GM12878 (cell line): ENCODE measurements at regions not wholly inside any gene's neighbourhood (a gene's known extent, or its start where the extent isn't known, plus 50 kb on each side); places are given as distances from the start of the nearest gene placed in this dataset.

Experiments
- ATAC-seq: fragments of 200-7000 bp; cut with Tn5 transposase; 3 replicates; pipeline ENCODE4 v1.9.1; 2020; ENCODE audit warnings: mild to moderate bottlenecking, moderate library complexity
- BruUV-seq: library from RNA; stranded (reverse); fragments of 400-500 nt; replicated peaks from 2 replicates; lab custom pipeline; 2021; lab: Mats Ljungman, UMichigan
- CTCF ChIA-PET: fragments of 300-600 bp; sonication (Branson Sonifier 250); formaldehyde crosslinking; extraction: SDS; loops from one replicate; lab custom pipeline; 2021; ENCODE audit warnings: inconsistent platforms; lab: Yijun Ruan, JAX
- POLR2A ChIA-PET: fragments of 350-600 bp; formaldehyde crosslinking; extraction: SDS; loops from one replicate; lab custom pipeline; 2021; ENCODE audit warnings: inconsistent platforms; lab: Charles Lee
- RAD21 ChIA-PET: fragments of 300-600 bp; sonication (Branson Sonifier 250); formaldehyde crosslinking; loops from one replicate; lab custom pipeline; 2023; ENCODE audit warnings: antibody characterized with exemption; ENCODE audit not compliant: unreplicated experiment; lab: Charles Lee
- SMC1A ChIA-PET: fragments of 300-600 bp; sonication (Branson Sonifier 250); formaldehyde crosslinking; loops from one replicate; lab custom pipeline; 2023; ENCODE audit not compliant: unreplicated experiment, uncharacterized antibody; lab: Charles Lee
- DNase-seq: peaks from one replicate; pipeline ENCODE4 v3.0.0-alpha.2; 2011; ENCODE audit warnings: low read depth, low spot score
- FAIRE-seq: peaks from 3 replicates; lab custom pipeline; 2011; peaks lifted over from hg19 to GRCh38; lab: Jason Lieb, UNC
- H2AFZ ChIP-seq: 2 replicates; pipeline ENCODE4 v1.6.0; 2011; ENCODE audit warnings: low read depth, low read length, control low read depth; ENCODE audit not compliant: control insufficient read depth
- H3K27ac ChIP-seq: 2 replicates; pipeline ENCODE4 v1.5.1; 2011; ENCODE audit warnings: control low read depth; ENCODE audit not compliant: control insufficient read depth, insufficient read depth
- H3K27me3 ChIP-seq, 2 experiments: replicated peaks in 1 of 2; 2 replicates each; pipeline versions ENCODE4 v1.6.0 to v1.6.1; 2011; ENCODE audit warnings: low read length in 1 of 2; ENCODE audit not compliant: control insufficient read depth in 2 of 2, insufficient read depth in 2 of 2
- H3K36me3 ChIP-seq, 2 experiments: 2 replicates each; pipeline ENCODE4 v1.5.1; 2011; ENCODE audit warnings: low read length in 1 of 2; ENCODE audit not compliant: control insufficient read depth in 2 of 2, insufficient read depth in 2 of 2
- H3K4me1 ChIP-seq: 2 replicates; pipeline ENCODE4 v1.6.1; 2011; ENCODE audit warnings: mild to moderate bottlenecking, low read length, moderate library complexity, mixed read lengths; ENCODE audit not compliant: control insufficient read depth, insufficient read depth
- H3K4me2 ChIP-seq: 2 replicates; pipeline ENCODE4 v1.6.0; 2011; ENCODE audit warnings: control low read depth; ENCODE audit not compliant: control insufficient read depth, insufficient read depth
- H3K4me3 ChIP-seq: fragments of 200-600 bp; sonication (generic); 2 replicates; pipeline ENCODE4 v1.5.1; 2016
- H3K79me2 ChIP-seq: 2 replicates; pipeline ENCODE4 v1.6.0; 2011; ENCODE audit warnings: low read length; ENCODE audit not compliant: control insufficient read depth, insufficient read depth
- H3K9ac ChIP-seq: 2 replicates; pipeline ENCODE4 v1.8.0; 2011; ENCODE audit warnings: low read length, control low read depth, mixed read lengths; ENCODE audit not compliant: control insufficient read depth, insufficient read depth
- H3K9me3 ChIP-seq: replicated peaks from 3 replicates; pipeline ENCODE4 v1.5.1; 2011; ENCODE audit warnings: mild to moderate bottlenecking, low read length; ENCODE audit not compliant: control insufficient read depth, insufficient read depth
- H4K20me1 ChIP-seq: 2 replicates; pipeline ENCODE4 v1.6.0; 2011; ENCODE audit not compliant: control insufficient read depth, insufficient read depth
- BCL11A ChIP-seq: IDR thresholded peaks from 2 replicates; pipeline ENCODE4 v1.6.1; 2011; ENCODE audit warnings: low read depth, low read length
- BMI1 ChIP-seq: fragments of 450-650 bp; IDR thresholded peaks from 2 replicates; pipeline ENCODE4 v1.6.1; 2016; ENCODE audit warnings: mild to moderate bottlenecking, moderate library complexity, borderline replicate concordance
- CHD1 ChIP-seq: IDR thresholded peaks from 2 replicates; pipeline ENCODE4 v1.6.1; 2012; ENCODE audit warnings: low read depth, low read length, improper control_type of control experiment
- CHD4 ChIP-seq: fragments of 200-600 bp; sonication (generic); IDR thresholded peaks from 2 replicates; pipeline ENCODE4 v1.6.1; 2016; ENCODE audit warnings: mild to moderate bottlenecking
- ESRRA ChIP-seq: IDR thresholded peaks from 2 replicates; pipeline ENCODE4 v1.6.1; 2012; ENCODE audit warnings: mild to moderate bottlenecking, low read length, improper control_type of control experiment
- IKZF1 ChIP-seq: fragments of 450-650 bp; conservative IDR thresholded peaks from 2 replicates; pipeline ENCODE4 v1.6.1; 2017; ENCODE audit warnings: antibody characterized with exemption, mild to moderate bottlenecking
- NFIC ChIP-seq: IDR thresholded peaks from 2 replicates; pipeline ENCODE4 v1.6.1; 2012; ENCODE audit warnings: low read depth, mild to moderate bottlenecking, inconsistent platforms, low read length, moderate library complexity
- RCOR1 ChIP-seq: conservative IDR thresholded peaks from 2 replicates; pipeline ENCODE4 v1.6.1; 2012; ENCODE audit warnings: low read depth, low read length, improper control_type of control experiment
- SPI1 ChIP-seq: IDR thresholded peaks from 2 replicates; pipeline ENCODE4 v1.6.1; 2011; ENCODE audit warnings: low read depth, mild to moderate bottlenecking, low read length, moderate library complexity, borderline replicate concordance; ENCODE audit not compliant: insufficient read depth
- SREBF1 ChIP-seq: IDR thresholded peaks from 2 replicates; pipeline ENCODE4 v1.6.1; 2012; ENCODE audit warnings: mild to moderate bottlenecking, low read length
- ZNF24 ChIP-seq: fragments of 450-650 bp; IDR thresholded peaks from 2 replicates; pipeline ENCODE4 v1.6.1; 2017; ENCODE audit warnings: antibody characterized with exemption, mild to moderate bottlenecking
- whole genome bisulfite sequencing: methylation state at CpG from one replicate; pipeline ENCODE4 v1.1.6; 2016; ENCODE audit warnings: low lambda C conversion rate; ENCODE audit not compliant: insufficient replicate concordance, insufficient coverage; ENCODE audit errors: missing lambda C conversion rate; 5-methylcytosine and 5-hydroxymethylcytosine counted together
- in situ Hi-C: fragments of 300-500 bp; cut with MboI; formaldehyde crosslinking; loops from 9 replicates; pipeline ENCODE4 v1.14.3; 2018; ENCODE audit warnings: mixed read lengths
- intact Hi-C: fragments of 100-400 bp; cut with micrococcal nuclease; formaldehyde crosslinking; loops from one replicate; pipeline ENCODE4 v1.14.2; 2022; ENCODE audit not compliant: unreplicated experiment
- TF ChIP-seq, protein P1 (sequence below): fragments of 450-650 bp; formaldehyde crosslinking; IDR thresholded peaks from 2 replicates; pipeline ENCODE4 v1.4.0; 2022; ENCODE audit warnings: mild to moderate bottlenecking, moderate library complexity

DNA sequence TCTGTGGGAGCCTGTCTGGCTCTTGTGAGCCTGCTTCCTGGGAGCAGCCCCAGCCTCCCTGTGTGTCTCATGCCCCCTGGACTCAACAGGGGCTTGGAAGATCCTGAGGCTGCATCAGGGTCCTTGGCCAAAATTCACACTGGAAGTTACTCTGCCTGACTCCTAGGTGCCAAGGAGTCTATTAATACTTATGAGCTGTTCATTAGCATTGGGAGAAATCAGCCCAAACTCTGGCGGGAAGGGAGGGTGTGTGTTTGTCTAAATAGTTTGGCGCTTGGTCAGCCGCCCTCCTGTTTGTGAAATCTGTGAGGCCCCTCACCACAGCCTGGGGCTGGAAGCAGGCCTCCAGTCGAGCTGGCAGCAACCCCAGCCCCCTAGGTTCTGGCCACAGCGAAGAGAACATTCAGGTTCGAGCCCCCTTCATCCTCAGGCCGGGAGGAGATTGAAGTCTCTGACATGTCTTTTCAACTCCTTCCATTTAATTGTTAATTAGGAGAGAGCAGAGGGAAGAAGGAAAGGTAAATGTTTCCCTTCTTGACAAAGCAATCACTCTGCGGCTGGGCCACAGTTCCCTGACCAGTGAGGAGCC, 82.1 kb upstream of the F3 start:
- ATAC-seq (no peak), FAIRE-seq (no peak), DNase-seq (no peak)
- Histone ChIP-seq H3K36me3 (no peaks in the 10 kb centered on the region), H3K9ac (no peak overlapping the region), H3K4me3 (no peak overlapping the region), H3K27me3 (no peaks in the 10 kb centered on the region; a peak in 1 of 4 replicates), H2AFZ (no peak overlapping the region), H3K4me2 (no peak overlapping the region), H3K79me2 (no peaks in the 10 kb centered on the region), H3K27ac (no peak overlapping the region), H4K20me1 (no peaks in the 10 kb centered on the region), H3K4me1 (no peaks in the 10 kb centered on the region), H3K9me3 (no peaks in the 10 kb centered on the region; the same call in 2 of the 3 replicates)
- BruUV-seq, result no TSS peak
- ChIA-PET RAD21 (no interaction called here), CTCF (no interaction called here), POLR2A (interaction anchor here (0.5 kb wide), 1 partner anchor 1792 kb away, joined by 3 read pairs; the partner anchor contains the start of gene RPL5), SMC1A (no interaction called here)
- in situ Hi-C loops, result no loop called here
- TF ChIP-seq ESRRA (no peak), CHD1 (no peak), ZNF24 (no peak), RCOR1 (no peak), SPI1 (no peak), IKZF1 (no peak), BMI1 (no peak), BCL11A (no peak), CHD4 (no peak), NFIC (no peak), SREBF1 (no peak)
- TF ChIP-seq, protein P1, sequence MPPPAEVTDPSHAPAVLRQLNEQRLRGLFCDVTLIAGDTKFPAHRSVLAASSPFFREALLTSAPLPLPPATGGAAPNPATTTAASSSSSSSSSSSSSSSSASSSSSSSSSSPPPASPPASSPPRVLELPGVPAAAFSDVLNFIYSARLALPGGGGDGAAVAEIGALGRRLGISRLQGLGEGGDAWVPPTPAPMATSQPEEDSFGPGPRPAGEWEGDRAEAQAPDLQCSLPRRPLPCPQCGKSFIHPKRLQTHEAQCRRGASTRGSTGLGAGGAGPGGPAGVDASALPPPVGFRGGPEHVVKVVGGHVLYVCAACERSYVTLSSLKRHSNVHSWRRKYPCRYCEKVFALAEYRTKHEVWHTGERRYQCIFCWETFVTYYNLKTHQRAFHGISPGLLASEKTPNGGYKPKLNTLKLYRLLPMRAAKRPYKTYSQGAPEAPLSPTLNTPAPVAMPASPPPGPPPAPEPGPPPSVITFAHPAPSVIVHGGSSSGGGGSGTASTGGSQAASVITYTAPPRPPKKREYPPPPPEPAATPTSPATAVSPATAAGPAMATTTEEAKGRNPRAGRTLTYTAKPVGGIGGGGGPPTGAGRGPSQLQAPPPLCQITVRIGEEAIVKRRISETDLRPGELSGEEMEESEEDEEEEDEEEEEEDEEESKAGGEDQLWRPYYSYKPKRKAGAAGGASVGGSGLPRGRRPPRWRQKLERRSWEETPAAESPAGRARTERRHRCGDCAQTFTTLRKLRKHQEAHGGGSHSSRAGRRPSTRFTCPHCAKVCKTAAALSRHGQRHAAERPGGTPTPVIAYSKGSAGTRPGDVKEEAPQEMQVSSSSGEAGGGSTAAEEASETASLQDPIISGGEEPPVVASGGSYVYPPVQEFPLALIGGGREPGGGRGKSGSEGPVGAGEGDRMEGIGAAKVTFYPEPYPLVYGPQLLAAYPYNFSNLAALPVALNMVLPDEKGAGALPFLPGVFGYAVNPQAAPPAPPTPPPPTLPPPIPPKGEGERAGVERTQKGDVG (CRISPR knock-in tag), result no peak
- intact Hi-C loops, result no loop called here
- WGBS, result 46% methylated on average over 8 of the region's 8 CpGs
